Gastrocnemius medialis (tissue), 4 donors: ENCODE measurements at regions not wholly inside any gene's neighbourhood (a gene's known extent, or its start where the extent isn't known, plus 50 kb on each side); places are given as distances from the start of the nearest gene placed in this dataset.

Source experiments
- ATAC-seq, 2 donors: fragments of 150-250 bp; one replicate each; pipeline ENCODE4 v1.9.1; 2016
- DNase-seq, 2 donors: peaks; one replicate each; pipeline ENCODE4 v3.0.0-alpha.2; 2019
- H3K27ac ChIP-seq, 4 donors: fragments of 200-600 bp; sonication (generic); 1 replicate in 1 of 4; 2 replicates in 3 of 4; pipeline ENCODE4 v1.5.1; 2016 to 2018; ENCODE audit warnings: mild to moderate bottlenecking in 2 of 4, moderate library complexity in 1 of 4
- H3K27me3 ChIP-seq, 3 donors: fragments of 200-600 bp; sonication (generic) in 2 of 3; 1 replicate in 1 of 3; 2 replicates in 2 of 3; pipeline versions ENCODE4 v1.5.1 to v1.6.0; 2016 to 2019; ENCODE audit warnings: mild to moderate bottlenecking in 1 of 3, moderate library complexity in 1 of 3
- H3K36me3 ChIP-seq, 2 donors: fragments of 200-600 bp; sonication (generic) in 1 of 2; one replicate each; pipeline ENCODE4 v1.5.1; 2017 to 2018
- H3K4me1 ChIP-seq, 2 donors: fragments of 200-600 bp; sonication (generic) in 1 of 2; one replicate each; pipeline ENCODE4 v1.5.1; 2016 to 2017; ENCODE audit warnings: mild to moderate bottlenecking in 2 of 2
- H3K4me3 ChIP-seq, 4 donors: fragments of 200-600 bp; sonication (generic) in 3 of 4; 1 replicate in 1 of 4; 2 replicates in 3 of 4; pipeline ENCODE4 v1.5.1; 2016 to 2019; ENCODE audit warnings: mild to moderate bottlenecking in 2 of 4
- H3K9me3 ChIP-seq, 3 donors: fragments of 200-600 bp; sonication (generic) in 2 of 3; 1 replicate in 1 of 3; 2 replicates in 2 of 3; pipeline ENCODE4 v1.5.1; 2016 to 2019
- POLR2A ChIP-seq, 2 donors: fragments of 450-650 bp; IDR thresholded peaks; one replicate each; pipeline ENCODE4 v1.6.1; 2017; ENCODE audit warnings: antibody characterized with exemption in 2 of 2, mild to moderate bottlenecking in 2 of 2, moderate library complexity in 2 of 2
- in situ Hi-C, 4 donors: fragments of 200-750 bp; cut with MboI; loops; one replicate each; pipeline versions ENCODE4 v1.15.0 to v1.8.0; 2017; ENCODE audit warnings: low sequenced_read_pairs in 4 of 4
- intact Hi-C: fragments of 100-400 bp; cut with DNase I; formaldehyde crosslinking; loops from one replicate; pipeline ENCODE4 v1.15.1; 2023; ENCODE audit warnings: low total_unique reads
- TF ChIP-seq, protein P1 (sequence below), 5 experiments: fragments of 450-650 bp in 3 of 5; fragments of 200-600 bp in 2 of 5; sonication (generic) in 2 of 5; IDR thresholded peaks in 4 of 5; conservative IDR thresholded peaks in 1 of 5; 1 replicate in 4 of 5; 2 replicates in 1 of 5; pipeline ENCODE4 v1.5.1; 2016 to 2019; ENCODE audit warnings: antibody characterized with exemption in 5 of 5, mild to moderate bottlenecking in 3 of 5, moderate library complexity in 3 of 5

DNA sequence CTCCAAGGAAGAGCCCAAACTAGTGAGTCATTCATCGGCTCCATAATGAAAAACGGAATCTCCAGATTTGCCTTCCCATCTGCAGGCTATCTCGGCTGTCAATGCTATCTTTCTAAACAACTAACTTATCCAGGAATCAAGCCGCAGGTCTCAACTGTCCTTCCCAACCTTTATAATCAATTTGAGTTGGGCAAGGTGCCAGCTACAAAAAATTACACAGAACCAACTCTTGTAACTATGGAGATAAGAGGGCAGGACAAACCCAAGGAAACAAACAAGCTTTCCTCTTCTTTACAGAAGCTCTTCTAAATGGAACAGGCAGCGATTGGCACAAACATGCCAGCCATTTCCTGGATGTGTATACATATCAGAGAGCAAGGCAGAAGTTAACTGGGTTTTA lies 61.2 kb upstream of the RAI2 start:
- Histone ChIP-seq H3K27me3 (no peaks in the 10 kb centered on the region), H3K9me3 (no peaks in the 10 kb centered on the region), H3K4me3 (no peak overlapping the region), H3K36me3 (no peaks in the 10 kb centered on the region), H3K27ac (no peak overlapping the region), H3K4me1 (no peaks in the 10 kb centered on the region)
- ATAC-seq (no peak), DNase-seq (no peak)
- intact Hi-C loops, result no loop called here
- TF ChIP-seq, protein P1, sequence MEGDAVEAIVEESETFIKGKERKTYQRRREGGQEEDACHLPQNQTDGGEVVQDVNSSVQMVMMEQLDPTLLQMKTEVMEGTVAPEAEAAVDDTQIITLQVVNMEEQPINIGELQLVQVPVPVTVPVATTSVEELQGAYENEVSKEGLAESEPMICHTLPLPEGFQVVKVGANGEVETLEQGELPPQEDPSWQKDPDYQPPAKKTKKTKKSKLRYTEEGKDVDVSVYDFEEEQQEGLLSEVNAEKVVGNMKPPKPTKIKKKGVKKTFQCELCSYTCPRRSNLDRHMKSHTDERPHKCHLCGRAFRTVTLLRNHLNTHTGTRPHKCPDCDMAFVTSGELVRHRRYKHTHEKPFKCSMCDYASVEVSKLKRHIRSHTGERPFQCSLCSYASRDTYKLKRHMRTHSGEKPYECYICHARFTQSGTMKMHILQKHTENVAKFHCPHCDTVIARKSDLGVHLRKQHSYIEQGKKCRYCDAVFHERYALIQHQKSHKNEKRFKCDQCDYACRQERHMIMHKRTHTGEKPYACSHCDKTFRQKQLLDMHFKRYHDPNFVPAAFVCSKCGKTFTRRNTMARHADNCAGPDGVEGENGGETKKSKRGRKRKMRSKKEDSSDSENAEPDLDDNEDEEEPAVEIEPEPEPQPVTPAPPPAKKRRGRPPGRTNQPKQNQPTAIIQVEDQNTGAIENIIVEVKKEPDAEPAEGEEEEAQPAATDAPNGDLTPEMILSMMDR (IDR thresholded peaks at IDR 0.05 in 4 of 5, conservative IDR thresholded peaks at IDR 0.05 in 1 of 5), result no peak
- TF ChIP-seq POLR2A (IDR thresholded peaks at IDR 0.05), result no peak
- in situ Hi-C loops, result no loop called here

GRCh38 chrX:17919896-17920446 lies 58.9 kb upstream of the RAI2 start:
- Histone ChIP-seq H3K4me3 (no peak overlapping the region), H3K9me3 (no peaks in the 10 kb centered on the region), H3K27me3 (no peaks in the 10 kb centered on the region), H3K36me3 (no peaks in the 10 kb centered on the region), H3K27ac (no peak overlapping the region), H3K4me1 (no peaks in the 10 kb centered on the region)
- DNase-seq, result no peak
- intact Hi-C loops, result no loop called here
- TF ChIP-seq, protein P1 (IDR thresholded peaks at IDR 0.05 in 4 of 5, conservative IDR thresholded peaks at IDR 0.05 in 1 of 5), result no peak
- no peak for TF ChIP-seq POLR2A (IDR thresholded peaks at IDR 0.05)
- in situ Hi-C loops, result no loop called here
- no peak for ATAC-seq

DNA sequence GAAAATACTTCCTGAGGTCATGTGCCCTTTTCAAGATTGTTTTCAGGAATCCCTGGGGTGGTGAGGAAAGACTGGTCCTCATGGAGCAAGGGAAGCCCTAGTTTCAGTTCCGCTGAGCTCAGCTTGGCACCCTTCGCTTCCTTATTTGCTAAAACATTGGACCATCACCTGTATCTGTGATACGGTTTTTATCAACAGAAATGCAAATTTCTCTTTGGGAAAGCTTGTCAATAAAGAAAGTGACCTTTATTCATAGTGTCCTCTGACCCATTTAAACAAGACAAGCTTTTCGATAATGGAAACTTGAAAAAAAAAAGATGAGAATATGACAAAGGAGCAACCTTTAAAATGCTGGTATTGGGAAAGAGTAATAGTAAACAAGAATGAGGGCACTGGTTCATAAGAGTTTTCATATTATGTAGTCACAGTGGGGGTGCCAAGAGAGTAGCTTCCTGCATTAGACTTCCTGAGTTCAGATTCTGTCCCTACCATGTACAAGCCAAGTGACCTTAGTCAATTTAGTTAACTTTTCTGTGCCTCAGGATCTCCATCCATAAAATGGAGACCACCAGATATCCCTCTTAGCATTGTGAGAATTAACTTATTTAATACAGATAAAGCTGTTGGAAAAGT lies 57.0 kb upstream of the RAI2 start:
- H3K9me3 ChIP-seq, result no peaks in the 10 kb centered on the region
- no peaks in the 10 kb centered on the region for H3K27me3 ChIP-seq
- H3K36me3 ChIP-seq, result no peaks in the 10 kb centered on the region
- intact Hi-C loops, result no loop called here
- no peak overlapping the region for H3K27ac ChIP-seq
- DNase-seq (no peak), ATAC-seq (no peak)
- in situ Hi-C loops, result no loop called here
- no peak overlapping the region for H3K4me3 ChIP-seq
- no peak for TF ChIP-seq POLR2A (IDR thresholded peaks at IDR 0.05)
- TF ChIP-seq, protein P1 (IDR thresholded peaks at IDR 0.05 in 4 of 5, conservative IDR thresholded peaks at IDR 0.05 in 1 of 5), result no peak
- H3K4me1 ChIP-seq, result no peaks in the 10 kb centered on the region

- H3K27me3 ChIP-seq, result no peaks in the 10 kb centered on the region
- H3K4me1 ChIP-seq, result no peaks in the 10 kb centered on the region
- H3K27ac ChIP-seq, result no peak overlapping the region
- in situ Hi-C loops (no loop called here), intact Hi-C loops (no loop called here)
- TF ChIP-seq, protein P1 (IDR thresholded peaks at IDR 0.05 in 4 of 5, conservative IDR thresholded peaks at IDR 0.05 in 1 of 5), result no peak
- TF ChIP-seq POLR2A (IDR thresholded peaks at IDR 0.05), result no peak
- no peak for DNase-seq
- no peak overlapping the region for H3K4me3 ChIP-seq
- H3K36me3 ChIP-seq, result no peaks in the 10 kb centered on the region
- no peaks in the 10 kb centered on the region for H3K9me3 ChIP-seq
- ATAC-seq, result no peak
Measured at GRCh38 chrX:17913801-17914200, 52.7 kb upstream of the RAI2 start.
